Activated gamma-delta T cell treated with anti-CD3 and anti-CD28 coated beads, Interleukin-2, amount 50 U/mL, for 16 hours (primary cell): ENCODE measurements at regions not wholly inside any gene's neighbourhood (a gene's known extent, or its start where the extent isn't known, plus 50 kb on each side); places are given as distances from the start of the nearest gene placed in this dataset.

ENCODE experiments used
- DNase-seq: peaks from one replicate; pipeline ENCODE4 v3.0.0-alpha.2; 2020; ENCODE audit warnings: low read depth

DNA sequence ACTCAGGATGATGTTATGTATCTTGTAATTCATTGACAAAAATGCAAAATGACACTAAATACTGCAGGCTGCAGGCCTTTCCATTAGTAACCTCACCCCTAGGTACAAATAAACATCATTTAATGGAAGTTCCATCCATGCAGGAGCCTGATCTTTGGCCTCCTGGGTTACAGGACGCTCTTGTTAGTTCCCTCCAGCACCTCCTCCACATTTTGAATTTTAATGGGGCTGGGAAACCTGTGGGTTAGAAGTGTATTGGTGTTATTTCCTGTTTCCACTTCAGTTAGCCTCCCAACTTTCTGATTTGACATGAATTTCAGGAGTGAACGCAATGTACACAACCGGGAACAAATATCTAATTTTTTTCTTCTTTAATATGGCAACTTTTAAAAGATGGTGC lies 237.1 kb upstream of the ARGLU1 start:
- DNase-seq, result no peak

GRCh38 chr13:106802917-106803316 lies 235.0 kb upstream of the ARGLU1 start:
- DNase-seq, result no peak

DNA sequence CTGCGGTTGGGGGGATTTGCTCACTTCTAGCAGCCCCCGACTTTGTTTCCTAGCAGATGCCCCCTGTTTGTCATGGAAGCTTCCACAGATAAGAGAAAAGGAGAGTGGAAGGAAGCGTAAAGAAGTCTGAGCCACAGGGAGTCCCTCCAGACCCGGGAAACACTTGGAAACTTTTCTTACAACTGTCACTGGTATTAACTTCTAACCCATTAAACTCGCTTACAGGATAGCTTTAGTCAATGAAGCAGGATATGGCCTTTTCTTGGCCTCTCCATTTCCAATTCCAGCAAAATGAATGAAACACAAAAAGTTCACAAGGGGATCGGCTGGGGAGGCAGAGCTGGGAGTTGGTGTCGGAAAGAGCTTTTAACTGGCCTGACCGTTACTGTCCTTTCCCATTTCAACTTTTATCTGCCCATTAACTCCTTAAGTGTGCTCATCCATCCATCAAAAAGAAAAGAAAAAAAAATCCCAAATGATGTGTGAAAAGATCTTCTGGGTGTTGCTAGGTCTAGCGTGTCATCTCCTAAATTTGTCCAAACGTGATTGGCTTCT lies 231.9 kb upstream of the ARGLU1 start:
- DNase-seq, result no peak

DNA sequence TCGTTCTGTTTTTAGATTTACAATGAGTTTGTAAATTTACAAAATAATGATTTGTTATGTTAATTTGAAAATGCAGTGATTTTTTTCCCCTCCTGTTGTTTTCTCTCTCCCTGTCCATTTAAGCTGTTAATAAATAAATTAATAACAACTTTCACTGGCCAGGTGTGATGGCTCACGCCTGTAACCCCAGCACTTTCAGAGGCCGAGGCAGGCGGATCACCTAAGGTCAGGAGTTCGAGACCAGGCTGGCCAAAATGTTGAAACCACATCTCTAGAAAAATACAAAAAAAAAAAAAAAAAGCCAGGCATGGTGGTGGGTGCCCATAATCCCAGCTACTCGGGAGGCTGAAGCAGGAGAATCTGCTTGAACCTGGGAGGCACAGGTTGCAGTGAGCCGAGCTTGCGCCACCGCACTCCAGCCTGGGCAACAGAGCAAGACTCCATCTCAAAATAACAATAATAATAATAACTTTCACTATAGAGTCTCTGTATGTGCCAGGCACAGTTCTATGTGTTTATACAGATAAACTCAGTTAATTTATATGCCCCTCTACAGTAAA lies 229.2 kb upstream of the ARGLU1 start:
- DNase-seq, result no peak

DNA sequence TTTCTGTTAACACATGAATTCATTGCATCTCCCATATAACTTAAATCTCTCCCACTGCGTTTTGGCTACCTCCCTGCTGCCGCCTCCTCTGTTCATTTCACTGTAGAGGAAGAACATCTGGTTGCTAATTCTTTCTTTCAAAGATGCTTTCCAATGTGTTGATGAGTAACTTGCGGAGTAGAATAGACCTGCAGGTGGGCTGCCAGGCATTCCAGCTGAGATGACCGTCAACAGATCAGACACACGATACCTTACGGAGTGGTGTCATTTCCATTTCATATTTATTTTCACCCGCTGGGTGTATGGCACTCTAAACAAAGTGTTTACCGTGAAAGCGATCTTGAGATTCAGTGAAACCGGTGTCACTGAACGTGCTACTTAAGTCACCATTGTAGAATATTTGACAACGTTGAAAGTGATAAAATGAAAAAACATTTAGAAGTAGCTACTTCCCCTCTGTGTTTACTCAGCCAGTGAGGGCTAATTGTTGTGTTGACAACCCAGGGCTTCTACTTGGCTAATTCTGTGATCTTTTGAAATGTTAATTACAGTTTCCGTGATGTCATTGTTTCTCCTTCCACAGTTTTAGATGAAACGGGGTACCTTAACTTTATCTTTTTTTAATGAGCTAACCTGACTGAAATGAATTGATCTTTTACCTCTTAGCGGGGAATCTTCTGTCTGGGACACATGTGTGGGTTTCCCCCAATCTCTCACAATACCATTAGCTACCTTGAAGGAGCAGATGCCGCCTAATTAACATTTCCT lies 228.5 kb upstream of the ARGLU1 start:
- DNase-seq, result no peak

DNA sequence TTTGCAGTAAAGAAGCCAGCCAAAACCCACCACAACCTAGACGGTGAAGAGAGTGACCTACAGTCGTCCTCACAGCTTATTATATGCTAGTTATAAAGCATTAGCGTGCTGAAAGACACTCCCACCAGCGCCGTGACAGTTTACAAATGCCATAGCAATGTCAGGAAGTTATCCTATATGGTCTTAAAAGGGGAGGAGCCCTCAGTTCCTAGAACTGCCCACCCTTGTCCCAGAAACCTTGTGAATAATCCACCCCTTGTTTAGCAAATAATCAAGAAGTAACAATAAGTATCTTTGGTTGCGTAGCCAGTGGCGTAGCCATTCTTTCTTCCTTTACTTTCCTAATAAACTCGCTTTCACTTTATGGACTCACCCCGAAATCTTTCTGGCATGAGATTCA lies 227.9 kb upstream of the ARGLU1 start:
- no peak for DNase-seq

- DNase-seq, result no peak
Measured at GRCh38 chr13:106794117-106794516, 226.2 kb upstream of the ARGLU1 start.

DNA sequence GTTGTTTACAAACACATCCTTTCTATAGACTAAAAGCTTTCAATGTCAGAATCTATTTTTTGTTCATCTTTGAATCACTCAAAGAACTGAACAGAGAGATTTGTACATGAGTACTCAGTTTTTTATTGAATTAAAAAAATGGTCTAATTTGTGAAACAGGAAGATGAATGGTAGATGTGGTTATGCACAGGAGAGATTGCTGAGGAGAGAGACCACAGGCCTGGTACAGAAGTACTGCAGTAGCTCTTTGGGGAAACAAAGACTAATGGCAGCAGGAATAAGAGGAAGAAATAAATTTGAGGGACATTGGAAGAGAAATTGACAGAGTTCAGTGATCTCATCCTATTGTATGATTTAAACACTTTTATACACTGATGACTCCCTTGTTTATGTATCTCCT lies 222.0 kb upstream of the ARGLU1 start:
- no peak for DNase-seq

DNA sequence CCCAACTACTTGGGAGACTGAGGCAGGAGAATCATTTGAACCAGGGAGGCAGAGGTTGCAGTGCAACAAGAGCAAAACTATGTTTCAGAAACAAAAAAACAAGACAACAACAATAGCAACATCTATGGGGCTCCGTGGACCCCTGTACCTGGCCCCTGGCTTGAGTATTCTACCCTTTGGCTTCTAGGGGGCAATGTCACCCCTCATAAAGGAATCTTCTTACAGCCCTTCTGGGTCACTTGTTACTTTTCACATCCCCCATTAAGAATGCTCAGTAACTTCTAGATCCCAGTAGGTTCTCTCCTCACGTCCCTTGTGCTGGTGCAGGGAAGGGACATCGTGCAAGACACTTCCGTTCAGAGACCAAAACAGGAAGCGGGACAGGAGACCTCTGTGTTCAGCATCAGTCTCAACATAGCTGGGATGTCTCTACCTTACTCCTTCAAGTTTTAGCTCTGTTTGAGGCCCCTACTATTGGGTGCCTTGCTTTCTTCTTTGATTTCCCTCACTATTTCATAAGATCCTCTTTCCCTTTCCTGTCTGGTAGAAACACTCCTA lies 218.1 kb upstream of the ARGLU1 start:
- DNase-seq, result no peak

DNA sequence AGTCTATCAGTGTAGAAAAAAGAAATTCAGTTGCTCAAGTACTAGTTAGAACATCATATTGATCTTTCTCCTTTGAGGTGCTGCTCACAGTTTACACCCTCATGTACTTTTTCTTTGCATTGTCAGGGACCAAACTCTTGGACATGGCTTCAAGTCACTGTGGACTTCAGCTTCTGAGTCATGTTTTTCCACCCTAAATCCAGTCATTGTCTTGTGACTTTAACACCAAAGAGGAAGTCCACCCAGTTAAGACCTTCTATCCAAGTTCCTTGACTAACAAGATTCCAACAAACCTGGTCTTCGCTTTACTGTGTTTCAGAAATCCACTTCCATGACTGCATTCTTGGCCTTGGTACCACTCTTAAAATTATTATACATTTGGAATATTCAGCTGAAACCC lies 206.7 kb upstream of the ARGLU1 start:
- no peak for DNase-seq

GRCh38 chr13:106772006-106772601 lies 204.2 kb upstream of the ARGLU1 start:
- DNase-seq, result no peak

GRCh38 chr13:106768991-106769390 lies 201.1 kb upstream of the ARGLU1 start:
- no peak for DNase-seq

- no peak for DNase-seq
Measured at GRCh38 chr13:106762708-106763107, 194.8 kb upstream of the ARGLU1 start.

- no peak for DNase-seq
Measured at GRCh38 chr13:106756446-106756845, 188.5 kb upstream of the ARGLU1 start.

- DNase-seq, result no peak
Measured at GRCh38 chr13:106755542-106755941, 187.6 kb upstream of the ARGLU1 start.

DNA sequence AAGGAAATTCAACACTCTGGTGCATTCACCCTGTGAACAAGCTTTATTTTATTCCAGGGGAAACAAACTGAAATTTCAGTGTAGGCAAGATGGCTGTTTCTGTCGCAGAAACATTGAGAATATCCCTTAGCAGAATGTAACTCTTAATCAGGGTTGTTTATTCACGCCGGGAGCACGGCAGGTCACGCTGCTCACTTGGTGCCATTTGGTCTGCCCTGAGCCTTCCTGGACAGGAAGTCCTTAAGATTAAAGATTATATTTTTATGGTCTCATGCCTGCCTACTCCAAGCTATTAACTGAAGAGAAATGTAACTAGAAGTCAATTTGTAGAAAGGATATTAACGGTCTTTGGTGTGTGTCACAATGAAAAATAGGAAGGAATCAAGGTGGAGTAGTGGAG lies 185.3 kb upstream of the ARGLU1 start:
- no peak for DNase-seq

GRCh38 chr13:106752584-106753170 lies 184.7 kb upstream of the ARGLU1 start:
- no peak for DNase-seq

GRCh38 chr13:106748785-106749184 lies 180.8 kb upstream of the ARGLU1 start:
- no peak for DNase-seq

DNA sequence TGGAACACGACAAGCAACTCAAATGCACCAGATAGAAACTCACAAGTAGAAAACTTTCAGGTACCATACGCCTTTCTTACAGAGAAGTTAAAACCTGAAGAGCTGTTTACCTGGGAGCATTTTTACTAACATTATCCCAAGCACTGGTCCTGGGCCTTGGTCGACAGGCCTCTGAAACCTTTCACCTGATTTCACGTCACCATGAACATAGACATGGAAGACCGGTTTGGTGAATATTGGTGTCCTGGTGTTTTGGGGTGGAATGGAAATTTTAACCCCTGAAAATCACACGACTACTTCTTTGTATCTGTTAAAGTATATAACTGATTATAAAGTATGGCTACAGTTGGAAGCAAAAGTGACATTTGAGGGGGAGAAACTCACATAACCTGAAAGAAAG lies 176.6 kb upstream of the ARGLU1 start:
- no peak for DNase-seq

DNA sequence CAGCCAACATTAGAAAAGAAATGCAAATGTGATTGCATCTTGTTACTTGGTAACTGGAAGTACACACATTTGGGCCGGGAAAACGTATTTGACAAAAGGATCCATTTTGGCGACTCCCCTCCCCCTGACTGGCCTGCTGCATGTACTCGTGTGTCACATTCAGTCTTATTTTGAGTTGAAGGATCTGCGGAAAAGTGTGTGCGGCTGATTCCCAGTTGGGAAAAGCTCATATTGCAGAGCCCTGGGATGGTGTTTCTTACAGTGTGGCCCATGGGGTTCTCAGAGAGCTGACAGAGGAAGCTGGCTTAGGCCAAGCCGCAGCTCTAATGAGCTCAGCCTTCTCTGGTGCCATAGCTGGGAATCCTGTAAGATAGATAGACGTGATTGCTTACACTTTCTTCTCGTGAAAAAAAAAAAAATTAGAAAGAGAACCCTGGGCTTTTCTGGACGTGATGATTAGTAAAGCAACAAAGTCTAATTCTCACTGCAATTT lies 170.3 kb upstream of the ARGLU1 start:
- no peak for DNase-seq

DNA sequence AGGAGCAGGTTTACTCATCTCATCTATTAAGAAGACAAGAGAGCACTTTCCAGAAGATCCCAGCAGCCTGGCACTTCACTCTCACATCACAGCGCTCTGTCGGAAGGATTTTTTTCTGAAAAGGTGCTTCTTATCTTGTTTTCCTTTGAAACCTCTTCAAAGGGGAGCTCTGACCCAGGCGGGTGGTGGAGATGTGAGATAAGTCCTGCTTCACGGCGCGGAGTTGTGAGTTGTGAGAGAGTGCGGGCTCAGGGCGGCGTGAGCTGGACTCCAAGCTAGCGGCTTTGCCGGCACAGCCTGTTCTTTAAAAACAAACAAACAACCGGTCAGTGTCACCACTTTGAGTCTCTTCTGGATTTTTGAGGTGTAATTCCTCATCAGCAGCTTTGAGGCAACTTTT lies 169.0 kb upstream of the ARGLU1 start:
- DNase-seq, result no peak

DNA sequence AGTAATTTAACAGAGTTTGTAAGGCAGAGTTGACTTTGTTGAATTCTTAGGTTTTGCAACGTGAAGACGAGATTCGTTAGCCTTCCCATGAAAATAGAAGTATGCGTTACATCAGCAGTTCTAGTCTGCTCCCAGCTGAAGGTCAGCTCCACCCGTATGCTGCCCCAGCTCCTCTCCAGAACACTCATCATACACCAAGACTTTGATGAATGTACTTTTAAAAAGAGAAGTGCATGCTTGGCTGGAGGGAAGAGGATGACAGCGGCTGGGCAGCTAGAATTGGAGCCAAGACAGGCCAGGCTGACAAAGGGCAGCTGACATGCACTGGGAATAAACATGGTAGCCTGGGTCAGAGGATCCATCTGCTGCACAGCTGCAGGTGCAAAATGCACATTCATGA lies 166.3 kb upstream of the ARGLU1 start:
- DNase-seq, result no peak

- no peak for DNase-seq
Measured at GRCh38 chr13:106723036-106723435, 155.1 kb upstream of the ARGLU1 start.
